K562 (cell line): ENCODE measurements at regions not wholly inside any gene's neighbourhood (a gene's known extent, or its start where the extent isn't known, plus 50 kb on each side); places are given as distances from the start of the nearest gene placed in this dataset.

Experiments used
- BRF1 ChIP-seq: IDR thresholded peaks from 3 replicates; pipeline ENCODE4 v1.6.1; 2011; ENCODE audit warnings: borderline replicate concordance, mild to moderate bottlenecking; ENCODE audit not compliant: insufficient read length; ENCODE audit errors: extremely low read depth
- TEAD4 ChIP-seq, 2 experiments: sonication (generic) in 1 of 2; formaldehyde crosslinking in 1 of 2; IDR thresholded peaks; 2 replicates each; pipeline versions ENCODE4 v1.6.1 to v1.8.0; 2012 to 2022; ENCODE audit warnings: borderline replicate concordance in 1 of 2, inconsistent platforms in 1 of 2, low read length in 1 of 2, mild to moderate bottlenecking in 1 of 2, missing genetic modification reagents in 1 of 2
- TF ChIP-seq, protein P1 (sequence below): sonication (generic); formaldehyde crosslinking; IDR thresholded peaks from 2 replicates; pipeline ENCODE4 v1.8.1; 2022; ENCODE audit warnings: missing genetic modification reagents
- TF ChIP-seq, protein P2 (sequence below), 3 experiments: IDR thresholded peaks in 2 of 3; conservative IDR thresholded peaks in 1 of 3; 2 replicates each; pipeline ENCODE4 v1.5.1; 2011 to 2012; ENCODE audit warnings: low read length in 3 of 3, mild to moderate bottlenecking in 3 of 3, control low read depth in 2 of 3, improper control_type of control experiment in 1 of 3, inconsistent platforms in 1 of 3, low read depth in 1 of 3, mixed read lengths in 1 of 3, moderate library complexity in 1 of 3; ENCODE audit not compliant: insufficient read depth in 2 of 3

DNA sequence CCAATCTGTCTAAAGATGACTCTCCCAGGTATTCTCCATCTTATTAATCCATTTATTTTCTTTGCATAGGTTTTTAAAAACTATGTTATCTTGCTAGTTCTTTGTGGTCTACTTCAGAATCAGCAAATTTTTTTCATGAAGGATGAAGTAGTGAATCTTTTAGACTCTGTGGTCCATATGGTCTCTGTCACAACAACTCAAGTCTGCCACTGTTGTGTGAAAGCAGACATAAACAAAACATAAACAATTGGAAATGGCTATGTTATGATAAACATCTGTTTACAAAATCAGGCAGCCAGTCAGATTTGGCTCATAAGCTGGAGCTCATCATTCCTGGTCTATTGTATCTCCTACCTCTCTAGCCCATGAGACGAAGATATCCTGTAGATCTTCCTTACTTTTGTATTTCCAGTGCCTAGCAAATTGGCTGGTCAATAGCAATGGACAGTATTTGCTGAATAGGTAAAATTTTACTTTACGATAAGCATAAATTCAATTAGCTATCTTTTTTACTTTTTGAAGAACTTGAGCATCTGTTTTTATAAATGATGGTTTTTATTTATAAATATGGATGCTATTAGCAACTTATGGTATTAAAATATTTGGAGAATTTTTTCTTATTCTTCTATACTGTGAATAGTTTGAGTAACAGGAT is 104.6 kb upstream of the SGCE start:
- no peak for TF ChIP-seq TEAD4 (IDR thresholded peaks at IDR 0.05; ENCODE audit: low read length)
- TF ChIP-seq TEAD4 (CRISPR knock-in tag; IDR thresholded peaks at IDR 0.05; ENCODE audit: borderline replicate concordance) = no peak
- TF ChIP-seq BRF1 = no peak
- TF ChIP-seq, protein P1, sequence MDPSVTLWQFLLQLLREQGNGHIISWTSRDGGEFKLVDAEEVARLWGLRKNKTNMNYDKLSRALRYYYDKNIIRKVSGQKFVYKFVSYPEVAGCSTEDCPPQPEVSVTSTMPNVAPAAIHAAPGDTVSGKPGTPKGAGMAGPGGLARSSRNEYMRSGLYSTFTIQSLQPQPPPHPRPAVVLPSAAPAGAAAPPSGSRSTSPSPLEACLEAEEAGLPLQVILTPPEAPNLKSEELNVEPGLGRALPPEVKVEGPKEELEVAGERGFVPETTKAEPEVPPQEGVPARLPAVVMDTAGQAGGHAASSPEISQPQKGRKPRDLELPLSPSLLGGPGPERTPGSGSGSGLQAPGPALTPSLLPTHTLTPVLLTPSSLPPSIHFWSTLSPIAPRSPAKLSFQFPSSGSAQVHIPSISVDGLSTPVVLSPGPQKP = no peak
- TF ChIP-seq, protein P2, sequence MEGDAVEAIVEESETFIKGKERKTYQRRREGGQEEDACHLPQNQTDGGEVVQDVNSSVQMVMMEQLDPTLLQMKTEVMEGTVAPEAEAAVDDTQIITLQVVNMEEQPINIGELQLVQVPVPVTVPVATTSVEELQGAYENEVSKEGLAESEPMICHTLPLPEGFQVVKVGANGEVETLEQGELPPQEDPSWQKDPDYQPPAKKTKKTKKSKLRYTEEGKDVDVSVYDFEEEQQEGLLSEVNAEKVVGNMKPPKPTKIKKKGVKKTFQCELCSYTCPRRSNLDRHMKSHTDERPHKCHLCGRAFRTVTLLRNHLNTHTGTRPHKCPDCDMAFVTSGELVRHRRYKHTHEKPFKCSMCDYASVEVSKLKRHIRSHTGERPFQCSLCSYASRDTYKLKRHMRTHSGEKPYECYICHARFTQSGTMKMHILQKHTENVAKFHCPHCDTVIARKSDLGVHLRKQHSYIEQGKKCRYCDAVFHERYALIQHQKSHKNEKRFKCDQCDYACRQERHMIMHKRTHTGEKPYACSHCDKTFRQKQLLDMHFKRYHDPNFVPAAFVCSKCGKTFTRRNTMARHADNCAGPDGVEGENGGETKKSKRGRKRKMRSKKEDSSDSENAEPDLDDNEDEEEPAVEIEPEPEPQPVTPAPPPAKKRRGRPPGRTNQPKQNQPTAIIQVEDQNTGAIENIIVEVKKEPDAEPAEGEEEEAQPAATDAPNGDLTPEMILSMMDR (IDR thresholded peaks at IDR 0.05 in 2 of 3, conservative IDR thresholded peaks at IDR 0.05 in 1 of 3; ENCODE audit: insufficient read depth in 2 of 3, low read depth in 1 of 3, low read length in 3 of 3) = no peak
